HEK293T (cell line): ENCODE measurements at regions not wholly inside any gene's neighbourhood (a gene's known extent, or its start where the extent isn't known, plus 50 kb on each side); places are given as distances from the start of the nearest gene placed in this dataset.

ENCODE experiments used
- CTCF ChIA-PET: fragments of 350-600 bp; formaldehyde crosslinking; extraction: SDS; loops from one replicate; lab custom pipeline; 2021; ENCODE audit warnings: antibody characterized with exemption, inconsistent platforms; lab: Yijun Ruan, JAX
- POLR2A ChIA-PET: fragments of 350-600 bp; formaldehyde crosslinking; extraction: SDS; loops from one replicate; lab custom pipeline; 2020; ENCODE audit warnings: antibody characterized with exemption, inconsistent platforms; lab: Yijun Ruan, JAX
- DNase-seq: peaks from one replicate; pipeline ENCODE4 v3.0.0; 2012; ENCODE audit warnings: mixed read lengths; ENCODE audit errors: extremely low spot score
- ARNT ChIP-seq: fragments of 450-650 bp; IDR thresholded peaks from 2 replicates; pipeline ENCODE4 v1.6.1; 2017; ENCODE audit warnings: mild to moderate bottlenecking
- BHLHE40 ChIP-seq: fragments of 450-650 bp; IDR thresholded peaks from 2 replicates; pipeline ENCODE4 v1.6.1; 2016; ENCODE audit warnings: mild to moderate bottlenecking, moderate library complexity, borderline replicate concordance
- CTBP1 ChIP-seq: fragments of 450-650 bp; IDR thresholded peaks from 2 replicates; pipeline ENCODE4 v1.6.1; 2016; ENCODE audit warnings: borderline replicate concordance
- ELF4 ChIP-seq: fragments of 450-650 bp; IDR thresholded peaks from 2 replicates; pipeline ENCODE4 v1.6.1; 2017; ENCODE audit warnings: antibody characterized with exemption
- FOXA1 ChIP-seq: fragments of 450-650 bp; IDR thresholded peaks from 2 replicates; pipeline ENCODE4 v1.6.1; 2016; ENCODE audit warnings: mild to moderate bottlenecking
- FOXK2 ChIP-seq: fragments of 450-650 bp; IDR thresholded peaks from 2 replicates; pipeline ENCODE4 v1.6.1; 2016; ENCODE audit warnings: mild to moderate bottlenecking
- FOXM1 ChIP-seq: fragments of 450-650 bp; IDR thresholded peaks from 2 replicates; pipeline ENCODE4 v1.6.1; 2017; ENCODE audit warnings: mild to moderate bottlenecking, borderline replicate concordance
- HDGF ChIP-seq: fragments of 450-650 bp; IDR thresholded peaks from 2 replicates; pipeline ENCODE4 v1.6.1; 2017; ENCODE audit warnings: antibody characterized with exemption, borderline replicate concordance
- L3MBTL2 ChIP-seq: fragments of 450-650 bp; conservative IDR thresholded peaks from 2 replicates; pipeline ENCODE4 v1.6.1; 2016; ENCODE audit warnings: mild to moderate bottlenecking
- LEF1 ChIP-seq: fragments of 450-650 bp; IDR thresholded peaks from 2 replicates; pipeline ENCODE4 v1.6.1; 2017; ENCODE audit warnings: mild to moderate bottlenecking, borderline replicate concordance
- NFRKB ChIP-seq: fragments of 450-650 bp; IDR thresholded peaks from 2 replicates; pipeline ENCODE4 v1.6.1; 2016; ENCODE audit warnings: mild to moderate bottlenecking, moderate library complexity
- PKNOX1 ChIP-seq: fragments of 450-650 bp; IDR thresholded peaks from 2 replicates; pipeline ENCODE4 v1.6.1; 2016
- SP1 ChIP-seq: fragments of 450-650 bp; IDR thresholded peaks from 2 replicates; pipeline ENCODE4 v1.6.1; 2017
- SUZ12 ChIP-seq: fragments of 450-650 bp; IDR thresholded peaks from 2 replicates; pipeline ENCODE4 v1.6.1; 2016; ENCODE audit warnings: mild to moderate bottlenecking
- TARDBP ChIP-seq: fragments of 450-650 bp; IDR thresholded peaks from 2 replicates; pipeline ENCODE4 v1.6.1; 2016
- ZNF384 ChIP-seq: fragments of 450-650 bp; IDR thresholded peaks from 2 replicates; pipeline ENCODE4 v1.6.1; 2016

DNA sequence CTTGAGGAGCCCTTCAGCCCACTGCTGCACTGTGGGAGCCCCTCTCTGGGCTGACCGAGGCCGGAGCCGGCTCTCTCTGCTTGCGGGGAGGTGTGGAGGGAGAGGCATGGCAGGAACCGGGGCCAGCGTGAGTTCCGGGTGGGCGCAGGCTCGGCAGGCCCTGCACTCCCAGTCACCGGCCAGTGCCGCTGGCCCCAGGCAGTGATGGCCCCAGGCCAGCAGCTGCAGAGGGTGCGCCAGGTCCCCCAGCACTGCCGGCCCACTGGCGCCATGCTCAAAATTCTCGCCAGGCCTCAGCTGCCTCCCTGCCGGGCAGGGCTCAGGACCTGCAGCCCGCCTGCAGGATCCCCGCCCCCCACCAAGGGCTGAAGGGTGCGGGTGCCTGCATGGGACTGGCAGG is 128.4 kb upstream of the STARD3NL start:
- DNase-seq: no peak
- TF ChIP-seq CTBP1 (no peak), NFRKB (no peak), SUZ12 (no peak), BHLHE40 (no peak), HDGF (no peak), SP1 (no peak), FOXA1 (no peak), FOXM1 (no peak)
- ChIA-PET POLR2A (no interaction called here), CTCF (no interaction called here)

DNA sequence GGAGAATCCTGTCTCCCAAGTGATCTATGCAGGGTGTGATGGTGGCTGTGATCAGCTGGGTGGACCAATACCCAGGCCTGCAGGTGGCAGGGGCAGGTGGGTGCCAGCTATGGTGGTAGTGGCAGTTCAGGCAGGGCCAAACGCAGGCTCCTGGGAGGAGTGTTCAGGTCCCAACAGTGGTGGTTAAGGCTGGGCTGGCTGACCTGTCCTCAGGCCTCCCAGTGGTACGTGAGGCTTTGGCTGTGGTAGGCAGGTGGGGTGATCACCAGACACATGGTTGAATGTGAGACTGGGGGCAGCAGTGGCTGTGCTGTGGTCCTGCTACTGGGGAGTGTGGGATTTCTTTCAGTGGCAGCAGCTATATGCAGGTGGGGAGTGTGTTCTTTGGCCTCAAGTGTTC is 126.7 kb upstream of the STARD3NL start:
- CTCF ChIA-PET: interaction anchor here (0.6 kb wide), 1 partner anchor 156 kb away, joined by 3 read pairs; no protein-coding TSS in a partner anchor
- TF ChIP-seq SP1 (no peak), ELF4 (no peak), FOXA1 (no peak), TARDBP (no peak), NFRKB (no peak), SUZ12 (no peak), ARNT (no peak), FOXK2 (no peak), ZNF384 (no peak), LEF1 (no peak), PKNOX1 (no peak), FOXM1 (no peak), L3MBTL2 (no peak), HDGF (no peak)
- POLR2A ChIA-PET: no interaction called here
- DNase-seq: no peak

GRCh38 chr7:38051786-38052185 is 126.3 kb upstream of the STARD3NL start:
- POLR2A ChIA-PET: no interaction called here
- DNase-seq: no peak
- TF ChIP-seq ELF4: no peak
- TF ChIP-seq SUZ12: no peak
- CTCF ChIA-PET: no interaction called here

DNA sequence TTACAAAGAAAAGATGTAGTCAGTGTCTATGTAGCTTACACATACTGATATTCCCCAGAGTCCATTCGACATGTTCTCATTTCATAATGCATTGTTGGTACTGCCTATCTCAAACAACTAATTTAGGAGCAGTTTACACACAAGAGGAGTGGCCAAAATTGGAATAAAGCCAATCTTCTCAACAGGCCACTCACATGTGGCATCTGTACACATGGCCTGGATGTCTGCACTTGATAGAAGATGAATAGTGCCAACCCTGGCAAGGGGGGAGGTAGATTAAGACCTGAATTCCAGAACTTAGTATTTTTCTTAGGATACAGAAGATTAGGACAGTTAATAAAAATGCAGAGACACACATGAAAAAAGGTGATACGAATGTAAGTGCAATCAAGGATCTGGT is 125.3 kb upstream of the STARD3NL start:
- ChIA-PET POLR2A (no interaction called here), CTCF (no interaction called here)
- DNase-seq: no peak

GRCh38 chr7:38054199-38054598 is 123.8 kb upstream of the STARD3NL start:
- TF ChIP-seq SUZ12: no peak
- TF ChIP-seq L3MBTL2: no peak
- no peak for TF ChIP-seq FOXK2
- TF ChIP-seq PKNOX1: no peak
- TF ChIP-seq BHLHE40: no peak
- no peak for TF ChIP-seq HDGF
- no peak for TF ChIP-seq FOXA1
- TF ChIP-seq TARDBP: no peak
- TF ChIP-seq ELF4: no peak
- TF ChIP-seq NFRKB: no peak
- no peak for TF ChIP-seq LEF1
- TF ChIP-seq CTBP1: no peak
- TF ChIP-seq SP1: no peak
- no peak for TF ChIP-seq ARNT
- no peak for TF ChIP-seq FOXM1
- TF ChIP-seq ZNF384: no peak
- DNase-seq: no peak
- POLR2A ChIA-PET: no interaction called here
- CTCF ChIA-PET: no interaction called here

More for the DNA sequence above, 125.3 kb upstream of the STARD3NL start:
- TF ChIP-seq LEF1: no peak
- no peak for TF ChIP-seq SUZ12
- TF ChIP-seq BHLHE40: no peak
- no peak for TF ChIP-seq ARNT
- TF ChIP-seq L3MBTL2: no peak
- no peak for TF ChIP-seq ELF4
- TF ChIP-seq FOXM1: no peak
- TF ChIP-seq ZNF384: no peak
- no peak for TF ChIP-seq HDGF
- no peak for TF ChIP-seq FOXK2
- TF ChIP-seq CTBP1: no peak
- no peak for TF ChIP-seq SP1
- no peak for TF ChIP-seq TARDBP
- no peak for TF ChIP-seq PKNOX1
- no peak for TF ChIP-seq NFRKB
- TF ChIP-seq FOXA1: no peak

DNA sequence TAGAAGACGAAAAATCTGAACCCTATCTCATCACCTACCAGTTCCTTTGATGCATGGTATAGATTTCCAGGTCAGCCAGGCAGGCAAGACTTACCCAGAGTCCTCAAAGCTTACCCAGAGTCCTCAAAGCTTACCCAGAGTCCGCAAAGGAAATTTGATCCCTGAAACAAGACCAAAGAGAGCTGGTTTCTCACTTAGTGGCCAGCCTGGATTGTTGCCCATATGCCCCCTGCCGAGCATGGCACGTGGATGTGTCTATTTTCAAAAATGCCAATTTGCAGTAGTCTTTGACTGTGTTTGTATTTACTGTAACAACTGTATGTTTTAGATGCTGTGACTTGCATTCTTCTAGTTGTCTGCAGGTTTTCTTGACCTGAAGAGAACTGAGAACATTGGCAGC is 120.2 kb upstream of the STARD3NL start:
- CTCF ChIA-PET: no interaction called here
- no peak for DNase-seq

DNA sequence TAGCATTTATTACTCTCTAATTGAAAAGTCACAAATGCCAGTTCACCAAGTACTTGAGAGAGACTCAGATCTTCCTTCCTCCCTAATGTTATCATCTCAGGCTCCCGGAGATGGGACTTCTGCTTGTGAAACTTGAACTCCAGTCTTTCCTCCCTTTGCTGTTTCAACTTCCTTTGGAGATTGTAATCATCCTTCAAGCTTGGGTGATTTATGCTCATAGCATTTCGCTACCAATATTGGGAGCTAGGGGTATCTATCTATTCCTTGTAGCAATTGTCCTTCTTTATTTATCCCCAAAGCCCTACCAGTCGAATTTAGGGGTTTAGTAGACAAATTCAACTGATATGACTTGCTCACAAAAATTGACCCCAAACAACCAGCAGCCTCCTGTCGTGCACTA is 117.9 kb upstream of the STARD3NL start:
- DNase-seq: no peak
- CTCF ChIA-PET: interaction anchor here (2.5 kb wide), 1 partner anchor 11 kb away, joined by 8 read pairs; no protein-coding TSS in a partner anchor
- TF ChIP-seq TARDBP (no peak), ELF4 (no peak), HDGF (no peak), FOXK2 (no peak), SUZ12 (no peak), ZNF384 (no peak), LEF1 (no peak), L3MBTL2 (no peak), NFRKB (no peak), BHLHE40 (no peak), ARNT (no peak), SP1 (no peak)
- POLR2A ChIA-PET: no interaction called here

More for the DNA sequence above, 120.2 kb upstream of the STARD3NL start:
- TF ChIP-seq ZNF384: no peak
- TF ChIP-seq TARDBP: no peak
- no peak for TF ChIP-seq L3MBTL2
- TF ChIP-seq LEF1: no peak
- TF ChIP-seq FOXM1: no peak
- no peak for TF ChIP-seq SP1
- TF ChIP-seq NFRKB: no peak
- POLR2A ChIA-PET: no interaction called here
